ENCODE measurements at regions not wholly inside any gene's neighbourhood (a gene's known extent, or its start where the extent isn't known, plus 50 kb on each side); places are given as distances from the start of the nearest gene placed in this dataset.
"Not testable (repeated sequence)": the region's sequence is repeated elsewhere in the genome, so short reads cannot be mapped to it uniquely, and the experiment has no call there.

GRCh38 chr7:79647711-79648110 is 194.2 kb upstream of the MAGI2 start:
- 97% methylated on average over 8 of the region's 8 CpGs for WGBS (ENCODE audit: insufficient coverage)
- Histone ChIP-seq H3K9me3 (ENCODE audit: control extremely low read depth in 1 of 5, control insufficient read depth in 4 of 5, insufficient read depth in 2 of 5, low read depth in 1 of 5, low read length in 4 of 5) (no peaks in the 10 kb centered on the region), H3K36me3 (ENCODE audit: control insufficient read depth in 4 of 4, insufficient read depth in 4 of 4, low read length in 3 of 4) (no peaks in the 10 kb centered on the region), H3K4me1 (ENCODE audit: control extremely low read depth in 1 of 4, control insufficient read depth in 4 of 4, insufficient read depth in 4 of 4, low read length in 3 of 4) (no peaks in the 10 kb centered on the region), H3K27ac (ENCODE audit: insufficient read depth in 1 of 2, low read depth in 1 of 2, low read length in 2 of 2, poor library complexity in 1 of 2, severe bottlenecking in 2 of 2) (no peak overlapping the region), H3K4me3 (ENCODE audit: control insufficient read depth in 1 of 7, extremely low read depth in 1 of 7, insufficient read depth in 4 of 7, low read depth in 2 of 7, low read length in 6 of 7) (no peak overlapping the region), H3K27me3 (replicated peaks in 2 of 5; ENCODE audit: control insufficient read depth in 4 of 5, insufficient read depth in 5 of 5, low read length in 4 of 5) (no peaks in the 10 kb centered on the region)
- no peak for DNase-seq
- CTCF ChIA-PET = no interaction called here
- POLR2A ChIA-PET = no interaction called here

GRCh38 chr7:79646278-79646677 is 192.8 kb upstream of the MAGI2 start:
- WGBS (ENCODE audit: insufficient coverage) = 100% methylated on average over 2 of the region's 4 CpGs
- POLR2A ChIA-PET = no interaction called here

DNA sequence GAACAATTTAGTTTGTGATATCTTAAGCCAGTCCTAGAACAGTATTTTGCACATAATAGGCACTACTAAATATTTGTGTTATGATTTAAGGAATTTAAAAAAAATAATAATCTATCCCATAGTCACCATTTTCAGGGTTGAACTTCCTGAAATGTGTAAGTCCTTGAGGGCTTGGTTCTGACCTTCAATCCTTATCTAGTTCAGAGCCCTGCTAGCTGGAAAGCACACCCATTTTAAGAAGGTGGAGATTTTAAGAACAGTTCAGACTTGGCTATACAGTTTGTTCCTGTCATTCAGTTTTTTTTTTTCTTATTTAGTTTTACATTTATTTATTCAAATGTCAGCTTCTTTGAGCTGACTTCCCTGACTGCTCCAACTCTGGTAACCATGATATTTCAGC is 183.4 kb upstream of the MAGI2 start:
- ChIA-PET POLR2A (no interaction called here), CTCF (no interaction called here)
- Histone ChIP-seq H3K27ac (ENCODE audit: insufficient read depth in 1 of 2, low read depth in 1 of 2, low read length in 2 of 2, poor library complexity in 1 of 2, severe bottlenecking in 2 of 2) (no peak overlapping the region), H3K4me1 (ENCODE audit: control extremely low read depth in 1 of 4, control insufficient read depth in 4 of 4, insufficient read depth in 4 of 4, low read length in 3 of 4) (no peaks in the 10 kb centered on the region), H3K4me3 (ENCODE audit: control insufficient read depth in 1 of 7, extremely low read depth in 1 of 7, insufficient read depth in 4 of 7, low read depth in 2 of 7, low read length in 6 of 7) (no peak overlapping the region), H3K9me3 (ENCODE audit: control extremely low read depth in 1 of 5, control insufficient read depth in 4 of 5, insufficient read depth in 2 of 5, low read depth in 1 of 5, low read length in 4 of 5) (no peaks in the 10 kb centered on the region), H3K27me3 (replicated peaks in 2 of 5; ENCODE audit: control insufficient read depth in 4 of 5, insufficient read depth in 5 of 5, low read length in 4 of 5) (no peaks in the 10 kb centered on the region), H3K36me3 (ENCODE audit: control insufficient read depth in 4 of 4, insufficient read depth in 4 of 4, low read length in 3 of 4) (no peaks in the 10 kb centered on the region)
- DNase-seq = no peak

More at GRCh38 chr7:79646278-79646677, 192.8 kb upstream of the MAGI2 start:
- H3K27ac ChIP-seq (ENCODE audit: insufficient read depth in 1 of 2, low read depth in 1 of 2, low read length in 2 of 2, poor library complexity in 1 of 2, severe bottlenecking in 2 of 2) = no peak overlapping the region
- H3K4me1 ChIP-seq (ENCODE audit: control extremely low read depth in 1 of 4, control insufficient read depth in 4 of 4, insufficient read depth in 4 of 4, low read length in 3 of 4) = no peaks in the 10 kb centered on the region
- no peaks in the 10 kb centered on the region for H3K27me3 ChIP-seq (replicated peaks in 2 of 5; ENCODE audit: control insufficient read depth in 4 of 5, insufficient read depth in 5 of 5, low read length in 4 of 5)
- H3K9me3 ChIP-seq (ENCODE audit: control extremely low read depth in 1 of 5, control insufficient read depth in 4 of 5, insufficient read depth in 2 of 5, low read depth in 1 of 5, low read length in 4 of 5) = no peaks in the 10 kb centered on the region
- H3K4me3 ChIP-seq (ENCODE audit: control insufficient read depth in 1 of 7, extremely low read depth in 1 of 7, insufficient read depth in 4 of 7, low read depth in 2 of 7, low read length in 6 of 7) = no peak overlapping the region
- DNase-seq = no peak
- H3K36me3 ChIP-seq (ENCODE audit: control insufficient read depth in 4 of 4, insufficient read depth in 4 of 4, low read length in 3 of 4) = no peaks in the 10 kb centered on the region
- CTCF ChIA-PET = no interaction called here

DNA sequence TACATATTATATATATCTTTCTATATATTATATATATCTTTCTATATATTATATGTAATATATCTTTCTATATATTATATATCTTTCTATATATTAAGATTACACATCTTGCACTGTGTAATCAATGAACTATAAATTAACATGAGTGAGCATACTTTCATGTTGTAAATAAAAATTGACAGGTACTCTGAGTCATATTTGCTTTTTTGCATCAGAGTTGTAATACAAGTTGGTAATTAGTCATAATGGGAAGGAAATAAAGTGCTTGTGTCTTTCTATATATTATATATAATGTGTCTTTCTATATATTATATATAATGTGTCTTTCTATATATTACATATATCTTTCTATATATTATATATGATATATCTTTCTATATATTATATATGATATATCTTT is 172.5 kb upstream of the MAGI2 start:
- H3K4me3 ChIP-seq (ENCODE audit: control insufficient read depth in 1 of 7, extremely low read depth in 1 of 7, insufficient read depth in 4 of 7, low read depth in 2 of 7, low read length in 6 of 7); H3K27ac ChIP-seq (ENCODE audit: insufficient read depth in 1 of 2, low read depth in 1 of 2, low read length in 2 of 2, poor library complexity in 1 of 2, severe bottlenecking in 2 of 2); H3K36me3 ChIP-seq (ENCODE audit: control insufficient read depth in 4 of 4, insufficient read depth in 4 of 4, low read length in 3 of 4); H3K9me3 ChIP-seq (ENCODE audit: control extremely low read depth in 1 of 5, control insufficient read depth in 4 of 5, insufficient read depth in 2 of 5, low read depth in 1 of 5, low read length in 4 of 5); POLR2A ChIA-PET; H3K4me1 ChIP-seq (ENCODE audit: control extremely low read depth in 1 of 4, control insufficient read depth in 4 of 4, insufficient read depth in 4 of 4, low read length in 3 of 4); DNase-seq; H3K27me3 ChIP-seq (replicated peaks in 2 of 5; ENCODE audit: control insufficient read depth in 4 of 5, insufficient read depth in 5 of 5, low read length in 4 of 5); CTCF ChIA-PET: not testable (repeated sequence)

GRCh38 chr7:79624336-79624735 is 170.9 kb upstream of the MAGI2 start:
- Histone ChIP-seq H3K4me3 (ENCODE audit: control insufficient read depth in 1 of 7, extremely low read depth in 1 of 7, insufficient read depth in 4 of 7, low read depth in 2 of 7, low read length in 6 of 7) (no peak overlapping the region), H3K4me1 (ENCODE audit: control extremely low read depth in 1 of 4, control insufficient read depth in 4 of 4, insufficient read depth in 4 of 4, low read length in 3 of 4) (peaks cover 0 to 2% (median 0%) of the 10 kb centered on the region in 4 experiments), H3K9me3 (ENCODE audit: control extremely low read depth in 1 of 5, control insufficient read depth in 4 of 5, insufficient read depth in 2 of 5, low read depth in 1 of 5, low read length in 4 of 5) (no peaks in the 10 kb centered on the region), H3K27me3 (replicated peaks in 2 of 5; ENCODE audit: control insufficient read depth in 4 of 5, insufficient read depth in 5 of 5, low read length in 4 of 5) (no peaks in the 10 kb centered on the region), H3K27ac (ENCODE audit: insufficient read depth in 1 of 2, low read depth in 1 of 2, low read length in 2 of 2, poor library complexity in 1 of 2, severe bottlenecking in 2 of 2) (no peak overlapping the region), H3K36me3 (ENCODE audit: control insufficient read depth in 4 of 4, insufficient read depth in 4 of 4, low read length in 3 of 4) (no peaks in the 10 kb centered on the region)
- ChIA-PET POLR2A (no interaction called here), CTCF (interaction anchor here (0.5 kb wide), 1 partner anchor 66 kb away, joined by 3 read pairs; no protein-coding TSS in a partner anchor)
- no peak for DNase-seq

DNA sequence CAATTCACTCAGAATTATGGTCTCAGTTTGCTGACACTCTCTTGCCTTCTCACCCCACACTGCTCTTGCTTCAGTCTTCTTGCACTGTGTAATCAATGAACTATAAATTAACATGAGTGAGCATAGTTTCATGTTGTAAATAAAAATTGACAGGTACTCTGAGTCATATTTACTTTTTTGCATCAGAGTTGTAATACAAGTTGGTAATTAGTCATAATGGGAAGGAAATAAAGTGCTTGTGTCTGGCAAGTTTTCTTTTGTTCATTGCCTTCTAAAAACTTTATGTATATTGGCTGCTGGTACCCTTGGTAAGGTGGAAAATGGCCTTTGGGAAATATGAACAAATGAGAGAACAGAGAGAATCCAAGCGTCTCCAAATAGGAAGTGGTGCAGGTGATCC is 169.3 kb upstream of the MAGI2 start:
- WGBS (ENCODE audit: insufficient coverage) = 100% methylated on average over 1 of the region's 1 CpG
- POLR2A ChIA-PET = no interaction called here
- no peak overlapping the region for H3K27ac ChIP-seq (ENCODE audit: insufficient read depth in 1 of 2, low read depth in 1 of 2, low read length in 2 of 2, poor library complexity in 1 of 2, severe bottlenecking in 2 of 2)

DNA sequence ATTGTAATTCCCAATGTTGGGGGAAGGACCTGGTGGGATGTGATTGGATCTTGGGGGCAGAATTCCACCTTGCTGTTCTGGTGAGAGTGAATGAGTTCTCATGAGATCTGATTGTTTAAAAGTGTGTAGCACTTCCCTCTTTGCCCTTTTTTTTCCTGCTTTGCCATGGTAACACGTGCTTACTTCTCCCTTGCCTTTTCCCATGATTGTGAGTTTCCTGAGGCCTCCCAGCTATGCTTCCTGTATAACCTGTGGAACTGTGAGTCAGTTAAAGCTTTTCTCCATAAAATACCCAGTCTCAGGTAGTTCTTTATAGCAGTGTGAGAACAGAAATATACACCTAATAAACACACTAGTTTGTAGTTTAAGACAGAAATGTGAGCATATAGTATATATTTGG is 166.8 kb upstream of the MAGI2 start:
- no peak overlapping the region for H3K27ac ChIP-seq (ENCODE audit: insufficient read depth in 1 of 2, low read depth in 1 of 2, low read length in 2 of 2, poor library complexity in 1 of 2, severe bottlenecking in 2 of 2)
- ChIA-PET POLR2A (no interaction called here), CTCF (interaction anchor here (1.2 kb wide), 1 partner anchor 16 kb away, joined by 3 read pairs; no protein-coding TSS in a partner anchor)
- WGBS (ENCODE audit: insufficient coverage) = no CpG with 5 or more reads among the region's 1 CpG
- no peak overlapping the region for H3K4me3 ChIP-seq (ENCODE audit: control insufficient read depth in 1 of 7, extremely low read depth in 1 of 7, insufficient read depth in 4 of 7, low read depth in 2 of 7, low read length in 6 of 7)
- no peak for DNase-seq
- H3K4me1 ChIP-seq (ENCODE audit: control extremely low read depth in 1 of 4, control insufficient read depth in 4 of 4, insufficient read depth in 4 of 4, low read length in 3 of 4) = peaks cover 0 to 2% (median 0%) of the 10 kb centered on the region in 4 experiments
- H3K27me3 ChIP-seq (replicated peaks in 2 of 5; ENCODE audit: control insufficient read depth in 4 of 5, insufficient read depth in 5 of 5, low read length in 4 of 5) = no peaks in the 10 kb centered on the region
- no peaks in the 10 kb centered on the region for H3K9me3 ChIP-seq (ENCODE audit: control extremely low read depth in 1 of 5, control insufficient read depth in 4 of 5, insufficient read depth in 2 of 5, low read depth in 1 of 5, low read length in 4 of 5)
- no peaks in the 10 kb centered on the region for H3K36me3 ChIP-seq (ENCODE audit: control insufficient read depth in 4 of 4, insufficient read depth in 4 of 4, low read length in 3 of 4)

More for the DNA sequence above, 169.3 kb upstream of the MAGI2 start:
- no peak for DNase-seq
- H3K4me3 ChIP-seq (ENCODE audit: control insufficient read depth in 1 of 7, extremely low read depth in 1 of 7, insufficient read depth in 4 of 7, low read depth in 2 of 7, low read length in 6 of 7) = no peak overlapping the region
- H3K36me3 ChIP-seq (ENCODE audit: control insufficient read depth in 4 of 4, insufficient read depth in 4 of 4, low read length in 3 of 4) = no peaks in the 10 kb centered on the region
- CTCF ChIA-PET = no interaction called here
- H3K27me3 ChIP-seq (replicated peaks in 2 of 5; ENCODE audit: control insufficient read depth in 4 of 5, insufficient read depth in 5 of 5, low read length in 4 of 5) = no peaks in the 10 kb centered on the region
- H3K4me1 ChIP-seq (ENCODE audit: control extremely low read depth in 1 of 4, control insufficient read depth in 4 of 4, insufficient read depth in 4 of 4, low read length in 3 of 4) = peaks cover 0 to 2% (median 0%) of the 10 kb centered on the region in 4 experiments
- H3K9me3 ChIP-seq (ENCODE audit: control extremely low read depth in 1 of 5, control insufficient read depth in 4 of 5, insufficient read depth in 2 of 5, low read depth in 1 of 5, low read length in 4 of 5) = no peaks in the 10 kb centered on the region

Data from common myeloid progenitor, CD34-positive (primary cell).